ENCODE measurements at regions not wholly inside any gene's neighbourhood (a gene's known extent, or its start where the extent isn't known, plus 50 kb on each side); places are given as distances from the start of the nearest gene placed in this dataset.

DNA sequence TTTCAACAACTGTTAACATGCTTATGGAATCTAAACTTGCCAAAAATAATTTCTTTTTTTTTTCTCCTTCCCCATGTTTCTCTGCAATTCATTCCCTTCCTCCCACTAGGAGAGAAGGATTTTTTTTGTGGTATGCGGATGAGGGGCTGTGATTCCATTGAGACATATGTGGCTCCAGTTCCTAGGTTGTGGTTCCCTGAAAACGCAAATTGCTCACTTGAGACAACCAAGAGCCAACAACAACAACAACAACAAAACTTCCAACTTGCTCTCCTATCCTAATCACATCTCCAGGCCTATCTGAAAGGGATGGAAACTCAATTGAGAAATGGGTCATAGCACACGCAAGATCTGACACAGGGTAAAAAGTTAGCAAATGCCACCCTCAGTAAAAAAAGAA, 406.5 kb upstream of the TGFBR2 start:
- Histone ChIP-seq H3K4me3 (ENCODE audit: low read depth, low read length) (no peak overlapping the region), H3K4me1 (peaks cover 27% of the 10 kb centered on the region), H3K36me3 (ENCODE audit: control insufficient read depth, insufficient read depth, low read length) (no peaks in the 10 kb centered on the region), H3K27me3 (replicated peaks; ENCODE audit: control insufficient read depth, insufficient read depth, low read length) (no peaks in the 10 kb centered on the region), H3K9me3 (peaks cover 3% of the 10 kb centered on the region; the same call in 1 of the 2 replicates)
- Mint-ChIP-seq H3K4me1 (ENCODE audit: low read depth, unreplicated experiment) (peaks cover 18% of the 10 kb centered on the region), H3K27ac (ENCODE audit: unreplicated experiment) (no peak overlapping the region), H3K36me3 (ENCODE audit: insufficient read depth, unreplicated experiment) (no peaks in the 10 kb centered on the region), H3K4me3 (ENCODE audit: unreplicated experiment) (no peak overlapping the region), H3K27me3 (ENCODE audit: insufficient read depth, unreplicated experiment) (no peaks in the 10 kb centered on the region), H3K9me3 (ENCODE audit: unreplicated experiment) (peaks cover 11% of the 10 kb centered on the region)
- TF ChIP-seq, protein P1, sequence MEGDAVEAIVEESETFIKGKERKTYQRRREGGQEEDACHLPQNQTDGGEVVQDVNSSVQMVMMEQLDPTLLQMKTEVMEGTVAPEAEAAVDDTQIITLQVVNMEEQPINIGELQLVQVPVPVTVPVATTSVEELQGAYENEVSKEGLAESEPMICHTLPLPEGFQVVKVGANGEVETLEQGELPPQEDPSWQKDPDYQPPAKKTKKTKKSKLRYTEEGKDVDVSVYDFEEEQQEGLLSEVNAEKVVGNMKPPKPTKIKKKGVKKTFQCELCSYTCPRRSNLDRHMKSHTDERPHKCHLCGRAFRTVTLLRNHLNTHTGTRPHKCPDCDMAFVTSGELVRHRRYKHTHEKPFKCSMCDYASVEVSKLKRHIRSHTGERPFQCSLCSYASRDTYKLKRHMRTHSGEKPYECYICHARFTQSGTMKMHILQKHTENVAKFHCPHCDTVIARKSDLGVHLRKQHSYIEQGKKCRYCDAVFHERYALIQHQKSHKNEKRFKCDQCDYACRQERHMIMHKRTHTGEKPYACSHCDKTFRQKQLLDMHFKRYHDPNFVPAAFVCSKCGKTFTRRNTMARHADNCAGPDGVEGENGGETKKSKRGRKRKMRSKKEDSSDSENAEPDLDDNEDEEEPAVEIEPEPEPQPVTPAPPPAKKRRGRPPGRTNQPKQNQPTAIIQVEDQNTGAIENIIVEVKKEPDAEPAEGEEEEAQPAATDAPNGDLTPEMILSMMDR (IDR thresholded peaks at IDR 0.05; ENCODE audit: insufficient read depth in 1 of 2, low read depth in 1 of 2, low read length in 1 of 2, severe bottlenecking in 1 of 2, unreplicated experiment in 1 of 2): no peak
- BruUV-seq (replicated peaks): no TSS peak
- CTCF ChIA-PET: interaction anchor here (0.9 to 2.9 kb wide), 2 partner anchors 126 to 157 kb away, joined by 5 to 65 read pairs; no protein-coding TSS in a partner anchor
- no peak for DNase-seq
- POLR2A ChIA-PET: no interaction called here
- intact Hi-C loops (cut with micrococcal nuclease; ENCODE audit: unreplicated experiment): loop anchor here (1.0 to 2.0 kb wide), 6 partner anchors 65 to 493 kb away; no protein-coding TSS in a partner anchor

DNA sequence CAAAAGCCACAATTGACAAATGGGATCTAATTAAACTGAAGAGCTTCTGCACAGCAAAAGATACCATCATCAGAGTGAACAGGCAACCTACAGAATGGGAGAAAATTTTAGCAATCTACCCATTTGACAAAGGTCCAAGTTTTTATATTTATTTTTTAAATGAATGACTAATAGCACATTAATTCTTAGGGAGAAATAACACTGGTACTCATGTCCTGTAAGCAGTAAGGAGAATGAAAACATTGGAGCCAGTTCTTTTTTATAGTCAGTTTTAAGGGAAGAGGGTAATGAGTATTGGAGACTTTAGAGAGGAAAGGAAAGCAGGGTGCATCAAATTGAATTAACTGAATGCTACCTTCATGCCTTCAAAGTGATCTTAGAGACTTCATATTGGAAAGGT, 404.7 kb upstream of the TGFBR2 start:
- Mint-ChIP-seq H3K36me3 (ENCODE audit: insufficient read depth, unreplicated experiment) (no peaks in the 10 kb centered on the region), H3K27me3 (ENCODE audit: insufficient read depth, unreplicated experiment) (no peaks in the 10 kb centered on the region), H3K27ac (ENCODE audit: unreplicated experiment) (no peak overlapping the region), H3K9me3 (ENCODE audit: unreplicated experiment) (peaks cover 21% of the 10 kb centered on the region), H3K4me3 (ENCODE audit: unreplicated experiment) (no peak overlapping the region), H3K4me1 (ENCODE audit: low read depth, unreplicated experiment) (peaks cover 24% of the 10 kb centered on the region)
- ChIA-PET CTCF (no interaction called here), POLR2A (no interaction called here)
- intact Hi-C loops (cut with micrococcal nuclease; ENCODE audit: unreplicated experiment): no loop called here
- H3K36me3 ChIP-seq (ENCODE audit: control insufficient read depth, insufficient read depth, low read length): no peaks in the 10 kb centered on the region
- peaks cover 3% of the 10 kb centered on the region; the same call in 1 of the 2 replicates for H3K9me3 ChIP-seq
- TF ChIP-seq, protein P1 (IDR thresholded peaks at IDR 0.05; ENCODE audit: insufficient read depth in 1 of 2, low read depth in 1 of 2, low read length in 1 of 2, severe bottlenecking in 1 of 2, unreplicated experiment in 1 of 2): no peak
- H3K27me3 ChIP-seq (replicated peaks; ENCODE audit: control insufficient read depth, insufficient read depth, low read length): no peaks in the 10 kb centered on the region
- H3K4me1 ChIP-seq: peaks cover 25% of the 10 kb centered on the region
- no TSS peak for BruUV-seq (replicated peaks)
- no peak overlapping the region for H3K4me3 ChIP-seq (ENCODE audit: low read depth, low read length)
- no peak for DNase-seq

DNA sequence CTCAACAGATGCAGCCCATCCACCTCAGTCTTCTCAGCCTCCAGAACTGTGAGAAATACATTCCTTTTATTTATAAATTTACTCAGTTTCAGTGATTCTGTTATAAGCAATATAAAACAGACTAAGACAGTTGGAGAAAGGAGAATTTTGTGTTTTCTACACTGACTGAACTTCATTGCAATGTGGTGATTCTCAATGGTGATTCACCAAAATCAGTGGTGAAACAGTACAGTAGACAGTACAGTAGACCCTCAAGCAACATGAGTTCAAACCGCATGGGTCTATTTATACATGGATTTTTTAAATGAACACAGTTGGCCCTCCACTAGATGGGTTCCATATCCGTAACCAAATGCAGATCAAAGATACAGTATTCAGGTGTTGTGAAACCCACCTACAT, 403.1 kb upstream of the TGFBR2 start:
- Histone ChIP-seq H3K4me1 (peaks cover 23% of the 10 kb centered on the region), H3K27me3 (replicated peaks; ENCODE audit: control insufficient read depth, insufficient read depth, low read length) (no peaks in the 10 kb centered on the region), H3K9me3 (peaks cover 10% of the 10 kb centered on the region; the same call in 1 of the 2 replicates), H3K36me3 (ENCODE audit: control insufficient read depth, insufficient read depth, low read length) (no peaks in the 10 kb centered on the region), H3K4me3 (ENCODE audit: low read depth, low read length) (no peak overlapping the region)
- Mint-ChIP-seq H3K9me3 (ENCODE audit: unreplicated experiment) (peaks cover 23% of the 10 kb centered on the region), H3K27ac (ENCODE audit: unreplicated experiment) (no peak overlapping the region), H3K4me3 (ENCODE audit: unreplicated experiment) (no peak overlapping the region), H3K27me3 (ENCODE audit: insufficient read depth, unreplicated experiment) (no peaks in the 10 kb centered on the region), H3K36me3 (ENCODE audit: insufficient read depth, unreplicated experiment) (no peaks in the 10 kb centered on the region), H3K4me1 (ENCODE audit: low read depth, unreplicated experiment) (peaks cover 25% of the 10 kb centered on the region)
- TF ChIP-seq, protein P1 (IDR thresholded peaks at IDR 0.05; ENCODE audit: insufficient read depth in 1 of 2, low read depth in 1 of 2, low read length in 1 of 2, severe bottlenecking in 1 of 2, unreplicated experiment in 1 of 2): no peak
- ChIA-PET CTCF (no interaction called here), POLR2A (interaction anchor here (0.6 kb wide), 1 partner anchor 700 kb away, joined by 4 read pairs; no protein-coding TSS in a partner anchor)
- BruUV-seq (replicated peaks): no TSS peak
- intact Hi-C loops (cut with micrococcal nuclease; ENCODE audit: unreplicated experiment): no loop called here
- DNase-seq: no peak

Measured in Caco-2 (cell line).